ENCODE measurements at regions not wholly inside any gene's neighbourhood (a gene's known extent, or its start where the extent isn't known, plus 50 kb on each side); places are given as distances from the start of the nearest gene placed in this dataset.

- TF ChIP-seq CTCF (IDR thresholded peaks at IDR 0.05; ENCODE audit: insufficient read depth, low read depth, low read length) (no peak), EZH2 (IDR thresholded peaks at IDR 0.05; ENCODE audit: insufficient read depth, low read length) (no peak)
These were observed 392.7 kb upstream of the SLC8A1 start for GRCh38 chr2:40844353-40845277.

Data from astrocyte (in vitro differentiated cells and primary cell).